IPS-20b (cell line): ENCODE measurements at regions not wholly inside any gene's neighbourhood (a gene's known extent, or its start where the extent isn't known, plus 50 kb on each side); places are given as distances from the start of the nearest gene placed in this dataset.
"Not testable (repeated sequence)": the region's sequence is repeated elsewhere in the genome, so short reads cannot be mapped to it uniquely, and the experiment has no call there.

Experiments
- H3K27ac ChIP-seq: one replicate; pipeline ENCODE4 v1.5.1; 2013; ENCODE audit warnings: low read length
- H3K27me3 ChIP-seq: 2 replicates; pipeline ENCODE4 v1.6.1; 2013; ENCODE audit warnings: mild to moderate bottlenecking, low read length, inconsistent platforms; ENCODE audit not compliant: insufficient read depth
- H3K36me3 ChIP-seq: 2 replicates; pipeline ENCODE4 v1.6.1; 2013; ENCODE audit warnings: low read depth, mild to moderate bottlenecking, inconsistent platforms, low read length, moderate library complexity; ENCODE audit not compliant: insufficient read depth
- H3K4me1 ChIP-seq: 2 replicates; pipeline ENCODE4 v1.6.1; 2013; ENCODE audit warnings: mild to moderate bottlenecking, control low read depth, inconsistent platforms, low read length, moderate library complexity; ENCODE audit not compliant: insufficient read depth
- H3K4me3 ChIP-seq: 2 replicates; pipeline ENCODE4 v1.5.1; 2013; ENCODE audit warnings: mild to moderate bottlenecking, low read length, inconsistent platforms
- H3K9ac ChIP-seq: 2 replicates; pipeline ENCODE4 v1.6.1; 2013; ENCODE audit warnings: low read depth, mild to moderate bottlenecking, inconsistent platforms, low read length, moderate library complexity
- H3K9me3 ChIP-seq: 2 replicates; pipeline ENCODE4 v1.6.1; 2013; ENCODE audit warnings: mild to moderate bottlenecking, low read depth, low read length, inconsistent platforms; ENCODE audit not compliant: insufficient read depth

- H3K9ac ChIP-seq, result no peak overlapping the region
- H3K27ac ChIP-seq, result no peak overlapping the region
- no peaks in the 10 kb centered on the region for H3K4me1 ChIP-seq
- H3K4me3 ChIP-seq, result no peak overlapping the region
- H3K9me3 ChIP-seq, result no peaks in the 10 kb centered on the region
- H3K27me3 ChIP-seq, result no peaks in the 10 kb centered on the region
- no peaks in the 10 kb centered on the region for H3K36me3 ChIP-seq
Measured at GRCh38 chr5:52255308-52255707, 532.4 kb upstream of the ITGA1 start.

GRCh38 chr5:52262844-52263243 lies 524.9 kb upstream of the ITGA1 start:
- H3K4me3 ChIP-seq, result no peak overlapping the region
- H3K4me1 ChIP-seq, result no peaks in the 10 kb centered on the region
- no peaks in the 10 kb centered on the region for H3K27me3 ChIP-seq
- H3K27ac ChIP-seq, result no peak overlapping the region
- no peak overlapping the region for H3K9ac ChIP-seq
- H3K36me3 ChIP-seq, result no peaks in the 10 kb centered on the region
- no peaks in the 10 kb centered on the region for H3K9me3 ChIP-seq

GRCh38 chr5:52269401-52269800 lies 518.3 kb upstream of the ITGA1 start:
- Histone ChIP-seq H3K27ac (no peak overlapping the region), H3K4me3 (no peak overlapping the region), H3K4me1 (peaks cover 20% of the 10 kb centered on the region; the same call in 1 of the 2 replicates), H3K9ac (no peak overlapping the region), H3K27me3 (no peaks in the 10 kb centered on the region), H3K9me3 (no peaks in the 10 kb centered on the region), H3K36me3 (no peaks in the 10 kb centered on the region)

- no peaks in the 10 kb centered on the region for H3K9me3 ChIP-seq
- H3K9ac ChIP-seq, result no peak overlapping the region
Measured at GRCh38 chr5:52269859-52270258, 517.9 kb upstream of the ITGA1 start.

GRCh38 chr5:52275639-52276038 lies 512.1 kb upstream of the ITGA1 start:
- Histone ChIP-seq H3K9me3 (no peaks in the 10 kb centered on the region), H3K9ac (no peak overlapping the region), H3K27me3 (no peaks in the 10 kb centered on the region), H3K27ac (no peak overlapping the region), H3K36me3 (no peaks in the 10 kb centered on the region), H3K4me3 (no peak overlapping the region), H3K4me1 (peaks cover 8% of the 10 kb centered on the region; the same call in 1 of the 2 replicates)

More at GRCh38 chr5:52269859-52270258, 517.9 kb upstream of the ITGA1 start:
- H3K27ac ChIP-seq, result no peak overlapping the region
- H3K4me1 ChIP-seq, result peaks cover 20% of the 10 kb centered on the region; the same call in 1 of the 2 replicates
- no peaks in the 10 kb centered on the region for H3K27me3 ChIP-seq
- H3K36me3 ChIP-seq, result no peaks in the 10 kb centered on the region
- H3K4me3 ChIP-seq, result no peak overlapping the region

GRCh38 chr5:52277101-52277500 lies 510.6 kb upstream of the ITGA1 start:
- Histone ChIP-seq H3K9ac (no peak overlapping the region), H3K36me3 (no peaks in the 10 kb centered on the region), H3K4me1 (no peaks in the 10 kb centered on the region), H3K9me3 (no peaks in the 10 kb centered on the region), H3K27ac (no peak overlapping the region), H3K27me3 (no peaks in the 10 kb centered on the region), H3K4me3 (no peak overlapping the region)

- no peaks in the 10 kb centered on the region for H3K4me1 ChIP-seq
- H3K4me3 ChIP-seq, result no peak overlapping the region
- H3K9me3 ChIP-seq, result no peaks in the 10 kb centered on the region
- no peaks in the 10 kb centered on the region for H3K36me3 ChIP-seq
- H3K9ac ChIP-seq, result no peak overlapping the region
- H3K27ac ChIP-seq, result no peak overlapping the region
- no peaks in the 10 kb centered on the region for H3K27me3 ChIP-seq
Measured at GRCh38 chr5:52282647-52283046, 505.1 kb upstream of the ITGA1 start.

- H3K36me3 ChIP-seq, result no peaks in the 10 kb centered on the region
- H3K9me3 ChIP-seq, result no peaks in the 10 kb centered on the region
- H3K27ac ChIP-seq, result no peak overlapping the region
- H3K4me3 ChIP-seq, result no peak overlapping the region
- H3K4me1 ChIP-seq, result no peaks in the 10 kb centered on the region
- no peak overlapping the region for H3K9ac ChIP-seq
- no peaks in the 10 kb centered on the region for H3K27me3 ChIP-seq
Measured at GRCh38 chr5:52283221-52283620, 504.5 kb upstream of the ITGA1 start.

- no peak overlapping the region for H3K27ac ChIP-seq
- no peaks in the 10 kb centered on the region for H3K4me1 ChIP-seq
- H3K4me3 ChIP-seq, result no peak overlapping the region
- H3K9me3 ChIP-seq, result peaks cover 17% of the 10 kb centered on the region; the same call in 1 of the 2 replicates
- H3K36me3 ChIP-seq, result no peaks in the 10 kb centered on the region
- H3K27me3 ChIP-seq, result no peaks in the 10 kb centered on the region
- H3K9ac ChIP-seq, result no peak overlapping the region
Measured at GRCh38 chr5:52300703-52301372, 486.9 kb upstream of the ITGA1 start.

- not testable (repeated sequence) for H3K9ac ChIP-seq, H3K4me3 ChIP-seq, H3K36me3 ChIP-seq, H3K4me1 ChIP-seq, H3K27me3 ChIP-seq, H3K27ac ChIP-seq
- H3K9me3 ChIP-seq, result peaks cover 20% of the 10 kb centered on the region; the same call in 1 of the 2 replicates
Measured at GRCh38 chr5:52304816-52305215, 482.9 kb upstream of the ITGA1 start.

- Histone ChIP-seq H3K4me3 (no peak overlapping the region), H3K27ac (no peak overlapping the region), H3K9me3 (peaks cover 5% of the 10 kb centered on the region; the same call in 1 of the 2 replicates), H3K36me3 (no peaks in the 10 kb centered on the region), H3K4me1 (no peaks in the 10 kb centered on the region), H3K9ac (no peak overlapping the region), H3K27me3 (no peaks in the 10 kb centered on the region)
Measured at GRCh38 chr5:52328220-52328806, 459.4 kb upstream of the ITGA1 start.

GRCh38 chr5:52331725-52332124 lies 456.0 kb upstream of the ITGA1 start:
- Histone ChIP-seq H3K9me3 (peaks cover 5% of the 10 kb centered on the region; the same call in 1 of the 2 replicates), H3K4me3 (no peak overlapping the region), H3K27ac (no peak overlapping the region), H3K4me1 (no peaks in the 10 kb centered on the region), H3K9ac (no peak overlapping the region), H3K36me3 (no peaks in the 10 kb centered on the region), H3K27me3 (no peaks in the 10 kb centered on the region)
